Prostate gland (tissue), 2 donors: ENCODE measurements at regions not wholly inside any gene's neighbourhood (a gene's known extent, or its start where the extent isn't known, plus 50 kb on each side); places are given as distances from the start of the nearest gene placed in this dataset.

Experiments
- DNase-seq: peaks from one replicate; pipeline ENCODE4 v3.0.0-alpha.2; 2019; ENCODE audit warnings: low spot score
- H3K27ac ChIP-seq, 2 donors: fragments of 200-600 bp; sonication (generic); 2 replicates each; pipeline ENCODE4 v1.5.1; 2017 to 2019
- H3K27me3 ChIP-seq: fragments of 200-600 bp; sonication (generic); replicated peaks from 2 replicates; pipeline ENCODE4 v1.5.1; 2019; ENCODE audit not compliant: insufficient read depth
- H3K36me3 ChIP-seq, 2 donors: fragments of 200-600 bp; sonication (generic); 1 replicate in 1 of 2; 2 replicates in 1 of 2; pipeline versions ENCODE4 v1.5.1 to v1.8.1; 2017 to 2019
- H3K4me1 ChIP-seq: fragments of 200-600 bp; sonication (generic); replicated peaks from 2 replicates; pipeline ENCODE4 v1.5.1; 2019
- H3K4me3 ChIP-seq, 2 donors: fragments of 200-600 bp; sonication (generic); 2 replicates each; pipeline ENCODE4 v1.5.1; 2017 to 2019
- H3K9me3 ChIP-seq: fragments of 200-600 bp; sonication (generic); 2 replicates; pipeline ENCODE4 v1.5.1; 2017
- CTCF ChIP-seq, 4 experiments: fragments of 200-600 bp in 2 of 4; fragments of 450-650 bp in 2 of 4; sonication (generic) in 2 of 4; IDR thresholded peaks; 1 replicate in 3 of 4; 2 replicates in 1 of 4; pipeline ENCODE4 v1.5.1; 2016 to 2019; ENCODE audit warnings: antibody characterized with exemption in 4 of 4, mild to moderate bottlenecking in 2 of 4, moderate library complexity in 2 of 4
- POLR2A ChIP-seq: fragments of 450-650 bp; IDR thresholded peaks from one replicate; pipeline ENCODE4 v1.6.1; 2016; ENCODE audit warnings: antibody characterized with exemption, mild to moderate bottlenecking
- POLR2AphosphoS5 ChIP-seq: sonication (generic); formaldehyde crosslinking; IDR thresholded peaks from one replicate; pipeline ENCODE4 v1.6.1; 2017; ENCODE audit warnings: antibody characterized with exemption
- WGBS: methylation state at CpG from one replicate; pipeline ENCODE4 v1.1.5; 2018; 5-methylcytosine and 5-hydroxymethylcytosine counted together
- intact Hi-C: fragments of 100-400 bp; cut with DNase I; formaldehyde crosslinking; loops from one replicate; pipeline ENCODE4 v1.14.2; 2022

GRCh38 chr11:109015283-109015682 lies 350.4 kb downstream of the DDX10 start:
- TF ChIP-seq POLR2A (no peak), CTCF (IDR thresholded peaks at IDR 0.05) (no peak), POLR2AphosphoS5 (no peak)
- Histone ChIP-seq H3K36me3 (no peaks in the 10 kb centered on the region), H3K4me1 (no peaks in the 10 kb centered on the region), H3K27ac (no peak overlapping the region), H3K9me3 (no peaks in the 10 kb centered on the region), H3K4me3 (no peak overlapping the region), H3K27me3 (no peaks in the 10 kb centered on the region)
- 84% methylated on average over 5 of the region's 5 CpGs for WGBS
- DNase-seq: no peak
- intact Hi-C loops: no loop called here

GRCh38 chr11:109016724-109017123 lies 351.9 kb downstream of the DDX10 start:
- H3K27me3 ChIP-seq: no peaks in the 10 kb centered on the region
- H3K27ac ChIP-seq: no peak overlapping the region
- intact Hi-C loops: no loop called here
- H3K9me3 ChIP-seq: no peaks in the 10 kb centered on the region
- no peaks in the 10 kb centered on the region for H3K4me1 ChIP-seq
- DNase-seq: no peak
- no peak overlapping the region for H3K4me3 ChIP-seq
- WGBS: 28% methylated on average over 1 of the region's 1 CpG
- TF ChIP-seq POLR2A (no peak), CTCF (IDR thresholded peaks at IDR 0.05) (no peak), POLR2AphosphoS5 (no peak)
- H3K36me3 ChIP-seq: no peaks in the 10 kb centered on the region

GRCh38 chr11:109017489-109017888 lies 352.6 kb downstream of the DDX10 start:
- no peak for TF ChIP-seq POLR2AphosphoS5
- Histone ChIP-seq H3K27ac (no peak overlapping the region), H3K27me3 (no peaks in the 10 kb centered on the region), H3K36me3 (no peaks in the 10 kb centered on the region), H3K9me3 (no peaks in the 10 kb centered on the region), H3K4me1 (no peaks in the 10 kb centered on the region), H3K4me3 (no peak overlapping the region)
- 92% methylated on average over 6 of the region's 6 CpGs for WGBS
- intact Hi-C loops: no loop called here
- no peak for DNase-seq

- intact Hi-C loops: no loop called here
- H3K27ac ChIP-seq: no peak overlapping the region
- TF ChIP-seq POLR2AphosphoS5: no peak
- TF ChIP-seq CTCF (IDR thresholded peaks at IDR 0.05): no peak
- no peak for TF ChIP-seq POLR2A
- H3K27me3 ChIP-seq: no peaks in the 10 kb centered on the region
- 74% methylated on average over 3 of the region's 3 CpGs for WGBS
- DNase-seq: no peak
- H3K36me3 ChIP-seq: no peaks in the 10 kb centered on the region
- no peaks in the 10 kb centered on the region for H3K9me3 ChIP-seq
- H3K4me1 ChIP-seq: no peaks in the 10 kb centered on the region
- no peak overlapping the region for H3K4me3 ChIP-seq
These were observed 353.8 kb downstream of the DDX10 start for GRCh38 chr11:109018639-109019038.

- no peak overlapping the region for H3K27ac ChIP-seq
- no peaks in the 10 kb centered on the region for H3K4me1 ChIP-seq
- no peaks in the 10 kb centered on the region for H3K9me3 ChIP-seq
- no peak overlapping the region for H3K4me3 ChIP-seq
- DNase-seq: no peak
- intact Hi-C loops: no loop called here
- TF ChIP-seq CTCF (IDR thresholded peaks at IDR 0.05): no peak
- TF ChIP-seq POLR2A: no peak
- TF ChIP-seq POLR2AphosphoS5: no peak
- H3K27me3 ChIP-seq: no peaks in the 10 kb centered on the region
- 69% methylated on average over 7 of the region's 7 CpGs for WGBS
- H3K36me3 ChIP-seq: no peaks in the 10 kb centered on the region
These were observed 354.6 kb downstream of the DDX10 start for GRCh38 chr11:109019342-109019936.
